CD14-positive monocyte (primary cell): ENCODE measurements at regions not wholly inside any gene's neighbourhood (a gene's known extent, or its start where the extent isn't known, plus 50 kb on each side); places are given as distances from the start of the nearest gene placed in this dataset.

ENCODE experiments used
- DNase-seq, 3 donors: peaks; one replicate each; pipeline ENCODE4 v3.0.0-alpha.2; 2011 to 2022
- H2AFZ ChIP-seq: 2 replicates; pipeline ENCODE4 v1.6.0; 2012; ENCODE audit warnings: mild to moderate bottlenecking, low read depth, low read length, inconsistent platforms; ENCODE audit not compliant: insufficient read depth, poor library complexity, severe bottlenecking
- H3K27ac ChIP-seq, 2 donors: 1 replicate in 1 of 2; 2 replicates in 1 of 2; pipeline ENCODE4 v1.5.1; 2012 to 2013; ENCODE audit warnings: low read length in 2 of 2, control low read depth in 1 of 2, inconsistent platforms in 1 of 2, low read depth in 1 of 2, mild to moderate bottlenecking in 1 of 2
- H3K27me3 ChIP-seq, 2 donors: one replicate each; pipeline versions ENCODE4 v1.6.0 to v1.6.1; 2011 to 2013; ENCODE audit warnings: low read length in 2 of 2; ENCODE audit not compliant: control insufficient read depth in 2 of 2, insufficient read depth in 2 of 2
- H3K36me3 ChIP-seq, 2 donors: replicated peaks in 1 of 2; 1 replicate in 1 of 2; 2 replicates in 1 of 2; pipeline versions ENCODE4 v1.5.1 to v1.6.1; 2012 to 2013; ENCODE audit warnings: low read length in 2 of 2, control low read depth in 1 of 2, inconsistent platforms in 1 of 2, mild to moderate bottlenecking in 1 of 2; ENCODE audit not compliant: insufficient read depth in 2 of 2, control insufficient read depth in 1 of 2
- H3K4me1 ChIP-seq, 2 donors: 1 replicate in 1 of 2; 2 replicates in 1 of 2; pipeline versions ENCODE4 v1.5.1 to v1.6.1; 2012 to 2013; ENCODE audit warnings: low read length in 2 of 2, control low read depth in 1 of 2, inconsistent platforms in 1 of 2, mild to moderate bottlenecking in 1 of 2, moderate library complexity in 1 of 2; ENCODE audit not compliant: insufficient read depth in 2 of 2, control insufficient read depth in 1 of 2
- H3K4me2 ChIP-seq: replicated peaks from 2 replicates; pipeline ENCODE3; 2012; ENCODE audit warnings: low read length, moderate library complexity, mild to moderate bottlenecking; ENCODE audit not compliant: poor library complexity, severe bottlenecking; ENCODE audit errors: extremely low read depth
- H3K4me3 ChIP-seq, 3 experiments: fragments of 200-600 bp in 1 of 3; sonication (generic) in 1 of 3; replicated peaks in 1 of 3; 1 replicate in 2 of 3; 2 replicates in 1 of 3; pipeline ENCODE4 v1.5.1; 2011 to 2013; ENCODE audit warnings: low read length in 3 of 3, mild to moderate bottlenecking in 3 of 3, control low read depth in 2 of 3, low read depth in 2 of 3, inconsistent platforms in 1 of 3, moderate library complexity in 1 of 3
- H3K79me2 ChIP-seq: 2 replicates; pipeline ENCODE4 v1.6.0; 2012; ENCODE audit warnings: mild to moderate bottlenecking, control low read depth, inconsistent platforms, low read length, moderate library complexity; ENCODE audit not compliant: insufficient read depth
- H3K9ac ChIP-seq: 2 replicates; pipeline ENCODE4 v1.6.0; 2017; ENCODE audit warnings: low read length, mild to moderate bottlenecking; ENCODE audit not compliant: insufficient read depth, poor library complexity, severe bottlenecking
- H3K9me3 ChIP-seq, 2 donors: replicated peaks in 1 of 2; 1 replicate in 1 of 2; 2 replicates in 1 of 2; pipeline versions ENCODE4 v1.5.1 to v1.6.1; 2012 to 2013; ENCODE audit warnings: low read length in 2 of 2, control low read depth in 1 of 2; ENCODE audit not compliant: control insufficient read depth in 1 of 2, insufficient read depth in 1 of 2
- H4K20me1 ChIP-seq: 2 replicates; pipeline ENCODE4 v1.6.0; 2012; ENCODE audit warnings: mild to moderate bottlenecking, low read length, control low read depth, moderate library complexity; ENCODE audit not compliant: insufficient read depth
- H3K27ac Mint-ChIP-seq, 7 donors: one replicate each; pipeline ENCODE4 v1.8.0; 2020; ENCODE audit warnings: mild to moderate bottlenecking in 7 of 7, mixed read lengths in 7 of 7, moderate library complexity in 6 of 7, inconsistent platforms in 2 of 7
- H3K27me3 Mint-ChIP-seq, 3 donors: one replicate each; pipeline ENCODE4 v1.8.0; 2021 to 2022; ENCODE audit warnings: low read depth in 3 of 3, mild to moderate bottlenecking in 3 of 3, mixed read lengths in 3 of 3, moderate library complexity in 3 of 3, inconsistent platforms in 1 of 3
- H3K36me3 Mint-ChIP-seq, 2 donors: one replicate each; pipeline ENCODE4 v1.8.0; 2020; ENCODE audit warnings: mixed read lengths in 2 of 2, inconsistent platforms in 1 of 2, mild to moderate bottlenecking in 1 of 2
- H3K4me1 Mint-ChIP-seq: one replicate; pipeline ENCODE4 v1.8.0; 2020; ENCODE audit warnings: mild to moderate bottlenecking, mixed read lengths
- H3K4me3 Mint-ChIP-seq, 2 donors: one replicate each; pipeline ENCODE4 v1.8.0; 2020; ENCODE audit warnings: mild to moderate bottlenecking in 2 of 2, mixed read lengths in 2 of 2, moderate library complexity in 1 of 2
- H3K9me3 Mint-ChIP-seq, 7 donors: one replicate each; pipeline ENCODE4 v1.8.0; 2020 to 2022; ENCODE audit warnings: mixed read lengths in 7 of 7, mild to moderate bottlenecking in 6 of 7, moderate library complexity in 6 of 7, inconsistent platforms in 2 of 7
- CTCF ChIP-seq: fragments of 200-600 bp; IDR thresholded peaks from one replicate; pipeline ENCODE4 v1.8.0; 2022; ENCODE audit warnings: antibody characterized with exemption, mild to moderate bottlenecking
- WGBS: methylation state at CpG from one replicate; pipeline ENCODE4 v1.1.5; 2013; ENCODE audit warnings: missing lambda C conversion rate; ENCODE audit not compliant: insufficient coverage; 5-methylcytosine and 5-hydroxymethylcytosine counted together
- intact Hi-C, 2 donors: fragments of 100-400 bp; cut with micrococcal nuclease; formaldehyde crosslinking; loops; one replicate each; pipeline versions ENCODE4 v1.15.0 to v1.15.1; 2023

- peaks cover 0 to 1% (median 0%) of the 10 kb centered on the region in 3 donors for H3K27me3 Mint-ChIP-seq
- no peak overlapping the region for H3K9ac ChIP-seq
- no peaks in the 10 kb centered on the region for H3K79me2 ChIP-seq
- H3K27ac ChIP-seq = no peak overlapping the region
- no CpG with 5 or more reads among the region's 1 CpG for WGBS
- H2AFZ ChIP-seq = no peak overlapping the region
- H4K20me1 ChIP-seq = no peaks in the 10 kb centered on the region
- peaks cover 0 to 8% of the 10 kb centered on the region in 2 donors for H3K9me3 ChIP-seq
- no peaks in the 10 kb centered on the region for H3K4me1 ChIP-seq
- H3K4me3 ChIP-seq = no peak overlapping the region
- no peaks in the 10 kb centered on the region for H3K36me3 ChIP-seq
- H3K27ac Mint-ChIP-seq = no peak overlapping the region
- intact Hi-C loops = no loop called here
- peaks cover 0 to 10% (median 6%) of the 10 kb centered on the region in 7 donors for H3K9me3 Mint-ChIP-seq
- H3K4me1 Mint-ChIP-seq = no peaks in the 10 kb centered on the region
- no peak for DNase-seq
- no peak overlapping the region for H3K4me3 Mint-ChIP-seq
- TF ChIP-seq CTCF = no peak
- H3K27me3 ChIP-seq = no peaks in the 10 kb centered on the region
- H3K4me2 ChIP-seq = no peak overlapping the region
- no peaks in the 10 kb centered on the region for H3K36me3 Mint-ChIP-seq
Observed at GRCh38 chr13:85166891-85167290, 632.3 kb downstream of the SLITRK6 start.

- Histone ChIP-seq H3K36me3 (no peaks in the 10 kb centered on the region), H3K9me3 (peaks cover 6 to 15% of the 10 kb centered on the region in 2 donors), H4K20me1 (no peaks in the 10 kb centered on the region), H3K4me3 (no peak overlapping the region), H3K4me1 (no peaks in the 10 kb centered on the region), H3K9ac (no peak overlapping the region), H3K27me3 (no peaks in the 10 kb centered on the region), H3K4me2 (no peak overlapping the region), H3K27ac (no peak overlapping the region), H2AFZ (no peak overlapping the region), H3K79me2 (no peaks in the 10 kb centered on the region)
- 76% methylated on average over 2 of the region's 2 CpGs for WGBS
- Mint-ChIP-seq H3K9me3 (peaks cover 3 to 16% (median 8%) of the 10 kb centered on the region in 7 donors), H3K36me3 (no peaks in the 10 kb centered on the region), H3K4me1 (no peaks in the 10 kb centered on the region), H3K27me3 (no peaks in the 10 kb centered on the region), H3K4me3 (no peak overlapping the region), H3K27ac (no peak overlapping the region)
- TF ChIP-seq CTCF = no peak
- DNase-seq = no peak
- intact Hi-C loops = no loop called here
Observed at GRCh38 chr13:85163063-85163462, 636.2 kb downstream of the SLITRK6 start.
